Spleen (tissue), 11 donors: ENCODE measurements at regions not wholly inside any gene's neighbourhood (a gene's known extent, or its start where the extent isn't known, plus 50 kb on each side); places are given as distances from the start of the nearest gene placed in this dataset.

Experiments
- DNase-seq: peaks from one replicate; pipeline ENCODE4 v3.0.0-alpha.2; 2020
- H3K27ac ChIP-seq, 8 donors: fragments of 200-600 bp; sonication (generic) in 7 of 8; 1 replicate in 4 of 8; 2 replicates in 4 of 8; pipeline versions ENCODE4 v1.5.0 to v1.8.0; 2016 to 2021; ENCODE audit warnings: inconsistent platforms in 4 of 8, mild to moderate bottlenecking in 4 of 8, moderate library complexity in 1 of 8
- H3K27me3 ChIP-seq, 7 donors: fragments of 200-600 bp; sonication (generic) in 6 of 7; replicated peaks in 1 of 7; 1 replicate in 4 of 7; 2 replicates in 3 of 7; pipeline versions ENCODE4 v1.5.0 to v1.8.0; 2016 to 2021; ENCODE audit warnings: inconsistent platforms in 3 of 7, mild to moderate bottlenecking in 1 of 7
- H3K36me3 ChIP-seq, 6 donors: fragments of 200-600 bp; sonication (generic) in 5 of 6; 1 replicate in 4 of 6; 2 replicates in 2 of 6; pipeline versions ENCODE4 v1.5.0 to v1.8.0; 2016 to 2021; ENCODE audit warnings: inconsistent platforms in 2 of 6
- H3K4me1 ChIP-seq, 6 donors: fragments of 200-600 bp; sonication (generic) in 5 of 6; 1 replicate in 3 of 6; 2 replicates in 3 of 6; pipeline versions ENCODE4 v1.5.0 to v1.8.0; 2016 to 2021; ENCODE audit warnings: inconsistent platforms in 3 of 6
- H3K4me3 ChIP-seq, 8 donors: fragments of 200-600 bp; sonication (generic) in 7 of 8; 1 replicate in 4 of 8; 2 replicates in 4 of 8; pipeline versions ENCODE4 v1.5.0 to v1.8.0; 2016 to 2021; ENCODE audit warnings: inconsistent platforms in 4 of 8, mild to moderate bottlenecking in 4 of 8, moderate library complexity in 2 of 8
- H3K9me3 ChIP-seq, 8 donors: fragments of 200-600 bp; sonication (generic) in 7 of 8; 1 replicate in 4 of 8; 2 replicates in 4 of 8; pipeline versions ENCODE4 v1.5.0 to v1.8.0; 2016 to 2021; ENCODE audit warnings: inconsistent platforms in 4 of 8
- POLR2A ChIP-seq, 3 donors: fragments of 450-650 bp; IDR thresholded peaks; one replicate each; pipeline ENCODE4 v1.5.1; 2017; ENCODE audit warnings: antibody characterized with exemption in 3 of 3, mild to moderate bottlenecking in 1 of 3
- POLR2AphosphoS5 ChIP-seq, 3 donors: sonication (generic); formaldehyde crosslinking; IDR thresholded peaks; one replicate each; pipeline ENCODE4 v1.5.1; 2017; ENCODE audit warnings: antibody characterized with exemption in 3 of 3
- WGBS, 5 donors: extraction: QIAGEN DNeasy Blood & Tissue Kit in 3 of 5; methylation state at CpG; one replicate each; pipeline versions ENCODE4 v1.1.5 to v1.1.7; 2013 to 2018; 5-methylcytosine and 5-hydroxymethylcytosine counted together
- intact Hi-C: fragments of 100-400 bp; cut with DNase I; formaldehyde crosslinking; loops from one replicate; pipeline ENCODE4 v1.15.0; 2023; ENCODE audit warnings: low total_unique reads
- TF ChIP-seq, protein P1 (sequence below), 11 experiments: fragments of 200-600 bp in 7 of 11; fragments of 450-650 bp in 4 of 11; sonication (generic) in 4 of 11; IDR thresholded peaks in 8 of 11; conservative IDR thresholded peaks in 3 of 11; 1 replicate in 7 of 11; 2 replicates in 4 of 11; pipeline versions ENCODE4 v1.4.0 to v1.8.0; 2016 to 2021; ENCODE audit warnings: antibody characterized with exemption in 11 of 11, inconsistent platforms in 4 of 11, mild to moderate bottlenecking in 1 of 11
- donor health status: healthy with polysubstance abuse.
- donor health status: DM: no; HTN: no; CAD: no; lungs with moderate emphysema.
- donor health status: DM: no; HTN: no; CAD: no.
- donor health status: Bipolar disorder and iron deficiency.
- donor health status: healthy.
- donor health status: DM: no; HTN: no; CAD: no.
- donor health status: DM: yes; HTN: yes; CAD: no.

DNA sequence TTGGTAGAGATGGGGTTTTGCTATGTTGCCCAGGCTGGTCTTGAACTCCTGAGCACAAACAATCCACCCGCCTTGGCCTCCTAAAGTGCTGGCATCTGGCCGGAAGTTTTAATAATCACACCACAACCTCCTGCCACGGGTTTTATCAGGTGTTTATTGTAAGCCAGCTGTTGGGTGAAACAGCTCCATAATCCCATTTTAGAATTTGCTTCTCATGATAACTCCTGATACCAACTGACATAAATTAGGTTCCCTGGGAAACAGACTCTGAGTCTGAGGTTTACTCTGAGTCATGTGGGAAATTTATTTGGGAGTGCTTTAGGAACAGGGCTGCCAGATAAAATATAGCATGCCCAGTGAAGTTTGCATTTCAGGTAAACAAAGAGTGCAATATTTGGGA lies 122.6 kb upstream of the MED13 start:
- DNase-seq: no peak

DNA sequence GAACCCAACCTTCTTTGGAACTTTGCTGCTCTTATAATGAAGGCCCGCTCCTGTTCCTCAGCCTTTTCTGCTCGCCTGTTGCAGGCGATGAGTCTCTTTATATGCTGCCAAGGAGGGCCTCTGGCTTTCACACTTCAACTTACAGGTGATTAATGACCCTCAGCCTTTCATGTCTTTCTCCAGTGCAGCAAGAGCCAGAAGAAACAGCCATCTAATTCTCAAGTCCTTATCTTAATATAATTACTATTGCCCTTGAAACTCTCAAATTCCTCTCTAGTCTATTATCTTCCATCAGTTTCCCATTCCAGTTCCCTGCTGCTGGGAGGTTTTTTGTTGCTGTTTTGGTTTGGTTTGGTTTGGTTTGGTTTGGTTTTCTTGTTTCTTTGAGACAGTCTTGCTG lies 121.8 kb upstream of the MED13 start:
- WGBS, 5 donors: 80 to 95% (median 91%) methylated on average over 3 of the region's 3 CpGs
- no peaks in the 10 kb centered on the region for H3K36me3 ChIP-seq
- H3K4me1 ChIP-seq: no peaks in the 10 kb centered on the region
- intact Hi-C loops: no loop called here
- no peak overlapping the region for H3K4me3 ChIP-seq
- H3K27ac ChIP-seq: no peak overlapping the region
- H3K27me3 ChIP-seq: no peaks in the 10 kb centered on the region
- H3K9me3 ChIP-seq: peaks cover 0 to 3% (median 0%) of the 10 kb centered on the region in 8 donors
- DNase-seq: no peak
- TF ChIP-seq, protein P1, sequence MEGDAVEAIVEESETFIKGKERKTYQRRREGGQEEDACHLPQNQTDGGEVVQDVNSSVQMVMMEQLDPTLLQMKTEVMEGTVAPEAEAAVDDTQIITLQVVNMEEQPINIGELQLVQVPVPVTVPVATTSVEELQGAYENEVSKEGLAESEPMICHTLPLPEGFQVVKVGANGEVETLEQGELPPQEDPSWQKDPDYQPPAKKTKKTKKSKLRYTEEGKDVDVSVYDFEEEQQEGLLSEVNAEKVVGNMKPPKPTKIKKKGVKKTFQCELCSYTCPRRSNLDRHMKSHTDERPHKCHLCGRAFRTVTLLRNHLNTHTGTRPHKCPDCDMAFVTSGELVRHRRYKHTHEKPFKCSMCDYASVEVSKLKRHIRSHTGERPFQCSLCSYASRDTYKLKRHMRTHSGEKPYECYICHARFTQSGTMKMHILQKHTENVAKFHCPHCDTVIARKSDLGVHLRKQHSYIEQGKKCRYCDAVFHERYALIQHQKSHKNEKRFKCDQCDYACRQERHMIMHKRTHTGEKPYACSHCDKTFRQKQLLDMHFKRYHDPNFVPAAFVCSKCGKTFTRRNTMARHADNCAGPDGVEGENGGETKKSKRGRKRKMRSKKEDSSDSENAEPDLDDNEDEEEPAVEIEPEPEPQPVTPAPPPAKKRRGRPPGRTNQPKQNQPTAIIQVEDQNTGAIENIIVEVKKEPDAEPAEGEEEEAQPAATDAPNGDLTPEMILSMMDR (IDR thresholded peaks at IDR 0.05 in 8 of 11, conservative IDR thresholded peaks at IDR 0.05 in 3 of 11): no peak
- TF ChIP-seq POLR2A (IDR thresholded peaks at IDR 0.05) (no peak), POLR2AphosphoS5 (IDR thresholded peaks at IDR 0.05) (no peak)

More for the DNA sequence above, 122.6 kb upstream of the MED13 start:
- 55 to 91% (median 67%) methylated on average over 2 to 3 of the region's 3 CpGs for WGBS, 5 donors
- Histone ChIP-seq H3K27me3 (no peaks in the 10 kb centered on the region), H3K4me3 (no peak overlapping the region), H3K9me3 (no peaks in the 10 kb centered on the region), H3K27ac (no peak overlapping the region), H3K36me3 (no peaks in the 10 kb centered on the region), H3K4me1 (no peaks in the 10 kb centered on the region)
- intact Hi-C loops: no loop called here
- TF ChIP-seq, protein P1 (IDR thresholded peaks at IDR 0.05 in 8 of 11, conservative IDR thresholded peaks at IDR 0.05 in 3 of 11): no peak
- no peak for TF ChIP-seq POLR2A (IDR thresholded peaks at IDR 0.05)
- TF ChIP-seq POLR2AphosphoS5 (IDR thresholded peaks at IDR 0.05): no peak

DNA sequence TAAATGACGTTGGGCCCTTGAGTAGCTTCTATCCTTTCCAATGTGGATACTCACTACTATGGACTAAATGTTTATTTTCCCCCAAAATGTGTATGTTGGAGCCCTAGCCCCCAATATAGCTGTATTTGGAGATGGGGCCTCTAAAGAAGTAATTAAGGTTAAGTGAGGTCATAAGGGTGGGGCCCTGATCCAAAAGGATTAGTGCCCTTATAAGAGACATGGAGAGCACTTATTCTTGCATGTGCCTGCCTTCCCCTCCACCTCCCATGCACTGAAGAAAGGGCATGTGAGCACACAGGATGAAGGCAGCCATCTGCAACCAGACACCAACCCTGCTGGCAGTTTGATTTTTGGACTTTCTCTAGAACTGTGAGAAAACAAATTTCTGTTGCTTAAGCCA lies 115.7 kb upstream of the MED13 start:
- Histone ChIP-seq H3K9me3 (peaks cover 0 to 25% (median 16%) of the 10 kb centered on the region in 8 donors), H3K4me3 (no peak overlapping the region), H3K36me3 (no peaks in the 10 kb centered on the region), H3K4me1 (no peaks in the 10 kb centered on the region), H3K27me3 (no peaks in the 10 kb centered on the region), H3K27ac (no peak overlapping the region)
- DNase-seq: no peak
- 67 to 93% (median 88%) methylated on average over 1 of the region's 1 CpG for WGBS, 5 donors
- intact Hi-C loops: no loop called here
- TF ChIP-seq POLR2AphosphoS5 (IDR thresholded peaks at IDR 0.05) (no peak), POLR2A (IDR thresholded peaks at IDR 0.05) (no peak)
- TF ChIP-seq, protein P1 (IDR thresholded peaks at IDR 0.05 in 8 of 11, conservative IDR thresholded peaks at IDR 0.05 in 3 of 11): no peak

DNA sequence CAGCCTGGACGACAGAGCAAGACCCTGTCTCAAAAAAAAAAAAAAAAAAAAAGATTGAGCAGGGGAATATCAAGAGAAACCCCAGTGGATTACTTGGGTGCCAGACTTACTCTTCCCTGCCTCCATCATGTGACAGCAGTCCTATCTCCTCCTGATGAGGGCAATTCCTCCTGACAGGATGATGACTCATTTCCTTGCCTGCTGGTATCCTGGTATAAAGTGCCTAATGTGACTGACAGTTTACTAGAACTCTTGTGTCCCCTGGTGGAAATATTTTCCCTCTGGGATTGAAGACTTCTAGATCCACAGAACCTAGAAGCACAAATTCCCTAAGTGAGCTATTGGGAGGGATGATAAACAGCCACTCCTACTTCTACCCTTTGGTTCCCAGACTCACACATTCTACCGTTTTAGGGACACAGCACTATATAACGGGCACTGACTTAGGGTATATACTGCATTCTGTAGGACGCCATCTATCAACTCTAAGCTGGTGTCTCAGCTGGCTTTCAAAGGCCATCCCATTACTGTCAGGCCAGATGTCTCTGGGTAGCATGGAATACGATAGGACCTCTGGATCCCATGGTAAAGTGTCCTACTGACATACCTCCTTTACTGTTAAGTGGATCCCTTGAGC lies 114.6 kb upstream of the MED13 start:
- TF ChIP-seq POLR2AphosphoS5 (IDR thresholded peaks at IDR 0.05) (peak in 1 of 3 donors; percentile 35), POLR2A (IDR thresholded peaks at IDR 0.05) (no peak)
- TF ChIP-seq, protein P1 (IDR thresholded peaks at IDR 0.05 in 8 of 11, conservative IDR thresholded peaks at IDR 0.05 in 3 of 11): peak in 1 of 11 experiments; percentile 27
- Histone ChIP-seq H3K4me1 (no peaks in the 10 kb centered on the region), H3K9me3 (peaks cover 0 to 25% (median 16%) of the 10 kb centered on the region in 8 donors), H3K27me3 (no peaks in the 10 kb centered on the region), H3K36me3 (no peaks in the 10 kb centered on the region), H3K27ac (no peak overlapping the region), H3K4me3 (no peak overlapping the region)
- WGBS, 5 donors: 79 to 90% (median 86%) methylated on average over 5 of the region's 5 CpGs
- intact Hi-C loops: no loop called here
- DNase-seq: no peak
